AG04449 (cell line): ENCODE measurements at regions not wholly inside any gene's neighbourhood (a gene's known extent, or its start where the extent isn't known, plus 50 kb on each side); places are given as distances from the start of the nearest gene placed in this dataset.

ENCODE experiments used
- CTCF ChIA-PET: fragments of 350-600 bp; formaldehyde crosslinking; extraction: SDS; loops from one replicate; lab custom pipeline; 2021; ENCODE audit warnings: antibody characterized with exemption; lab: Yijun Ruan, JAX
- POLR2A ChIA-PET: fragments of 400-600, 350-600 bp; formaldehyde crosslinking; extraction: SDS; loops from one replicate; lab custom pipeline; 2020; ENCODE audit warnings: antibody characterized with exemption, inconsistent platforms; lab: Yijun Ruan, JAX
- DNase-seq: peaks from one replicate; pipeline ENCODE4 v3.0.0-alpha.2; 2010; ENCODE audit warnings: low read depth, low spot score
- H3K4me3 ChIP-seq: 2 replicates; pipeline ENCODE4 v1.5.1; 2011; ENCODE audit warnings: low read depth, mild to moderate bottlenecking, control low read depth, low read length
- CTCF ChIP-seq: IDR thresholded peaks from one replicate; pipeline ENCODE4 v1.5.1; 2011; ENCODE audit warnings: mild to moderate bottlenecking, moderate library complexity, low read length, control low read depth, inconsistent platforms; ENCODE audit not compliant: insufficient read depth; ENCODE audit errors: missing control alignments

GRCh38 chr9:23372703-23373102 lies 453.3 kb downstream of the ELAVL2 start:
- no peak for TF ChIP-seq CTCF
- H3K4me3 ChIP-seq, result no peak overlapping the region
- no peak for DNase-seq
- ChIA-PET POLR2A (no interaction called here), CTCF (no interaction called here)

- TF ChIP-seq CTCF, result no peak
- no peak for DNase-seq
- CTCF ChIA-PET, result no interaction called here
- no peak overlapping the region for H3K4me3 ChIP-seq
- POLR2A ChIA-PET, result no interaction called here
Observed at GRCh38 chr9:23375511-23375910, 450.5 kb downstream of the ELAVL2 start.

- ChIA-PET POLR2A (no interaction called here), CTCF (no interaction called here)
- no peak for DNase-seq
- TF ChIP-seq CTCF, result no peak
- H3K4me3 ChIP-seq, result no peak overlapping the region
Observed at GRCh38 chr9:23379842-23380241, 446.2 kb downstream of the ELAVL2 start.

- CTCF ChIA-PET, result no interaction called here
- no peak for TF ChIP-seq CTCF
- DNase-seq, result no peak
- POLR2A ChIA-PET, result no interaction called here
- no peak overlapping the region for H3K4me3 ChIP-seq
Observed at GRCh38 chr9:23380821-23381220, 445.2 kb downstream of the ELAVL2 start.

- no peak for DNase-seq
Observed at GRCh38 chr9:23382418-23382817, 443.6 kb downstream of the ELAVL2 start.

GRCh38 chr9:23394189-23394588 lies 431.9 kb downstream of the ELAVL2 start:
- no peak for TF ChIP-seq CTCF
- ChIA-PET CTCF (no interaction called here), POLR2A (no interaction called here)
- DNase-seq, result no peak
- H3K4me3 ChIP-seq, result no peak overlapping the region

More at GRCh38 chr9:23382418-23382817, 443.6 kb downstream of the ELAVL2 start:
- POLR2A ChIA-PET, result no interaction called here
- TF ChIP-seq CTCF, result no peak
- CTCF ChIA-PET, result no interaction called here
- no peak overlapping the region for H3K4me3 ChIP-seq
